ENCODE measurements at regions not wholly inside any gene's neighbourhood (a gene's known extent, or its start where the extent isn't known, plus 50 kb on each side); places are given as distances from the start of the nearest gene placed in this dataset.

GRCh38 chr2:120466704-120467054 is 120.7 kb downstream of the INHBB start:
- no peaks in the 10 kb centered on the region for H3F3A ChIP-seq (ENCODE audit: control insufficient read depth, insufficient read depth)
- TF ChIP-seq EZH2phosphoT487 (IDR thresholded peaks at IDR 0.05; ENCODE audit: borderline replicate concordance, low read length) (no peak), CTCF (IDR thresholded peaks at IDR 0.05; ENCODE audit: low read depth, low read length, poor library complexity, severe bottlenecking) (no peak)
- H3K9me2 ChIP-seq (replicated peaks; ENCODE audit: control insufficient read depth, low read length) = no peaks in the 10 kb centered on the region
- no peaks in the 10 kb centered on the region for H3K27me3 ChIP-seq (ENCODE audit: control insufficient read depth, low read length)
- H3K27ac ChIP-seq (ENCODE audit: low read depth, low read length) = no peak overlapping the region
- no peaks in the 10 kb centered on the region for H3K79me2 ChIP-seq (ENCODE audit: control insufficient read depth, low read length)
- H3K9me3 ChIP-seq (ENCODE audit: control insufficient read depth, insufficient read depth, low read length) = no peaks in the 10 kb centered on the region
- no peaks in the 10 kb centered on the region for H4K20me1 ChIP-seq (ENCODE audit: control insufficient read depth, insufficient read depth, low read depth, low read length)
- no peak overlapping the region for H3K4me2 ChIP-seq (ENCODE audit: low read length)
- no peak overlapping the region for H3K4me3 ChIP-seq (ENCODE audit: low read length)
- H3K4me1 ChIP-seq (ENCODE audit: control insufficient read depth, low read length) = no peaks in the 10 kb centered on the region
- H3K36me3 ChIP-seq (ENCODE audit: control insufficient read depth, low read length) = no peaks in the 10 kb centered on the region

- H3K4me2 ChIP-seq (ENCODE audit: low read length) = no peak overlapping the region
Measured at GRCh38 chr2:120468136-120468535, 122.2 kb downstream of the INHBB start.

GRCh38 chr2:120469426-120469825 is 123.5 kb downstream of the INHBB start:
- no peak overlapping the region for H3K4me2 ChIP-seq (ENCODE audit: low read length)
- no peaks in the 10 kb centered on the region for H3K9me2 ChIP-seq (replicated peaks; ENCODE audit: control insufficient read depth, low read length)
- H3K9me3 ChIP-seq (ENCODE audit: control insufficient read depth, insufficient read depth, low read length) = no peaks in the 10 kb centered on the region
- H3K79me2 ChIP-seq (ENCODE audit: control insufficient read depth, low read length) = no peaks in the 10 kb centered on the region
- H3F3A ChIP-seq (ENCODE audit: control insufficient read depth, insufficient read depth) = no peaks in the 10 kb centered on the region
- H3K4me1 ChIP-seq (ENCODE audit: control insufficient read depth, low read length) = no peaks in the 10 kb centered on the region
- no peak overlapping the region for H3K4me3 ChIP-seq (ENCODE audit: low read length)
- no peaks in the 10 kb centered on the region for H4K20me1 ChIP-seq (ENCODE audit: control insufficient read depth, insufficient read depth, low read depth, low read length)
- TF ChIP-seq CTCF (IDR thresholded peaks at IDR 0.05; ENCODE audit: low read depth, low read length, poor library complexity, severe bottlenecking) (no peak), EZH2phosphoT487 (IDR thresholded peaks at IDR 0.05; ENCODE audit: borderline replicate concordance, low read length) (no peak)
- H3K27me3 ChIP-seq (ENCODE audit: control insufficient read depth, low read length) = no peaks in the 10 kb centered on the region
- H3K36me3 ChIP-seq (ENCODE audit: control insufficient read depth, low read length) = no peaks in the 10 kb centered on the region
- H3K27ac ChIP-seq (ENCODE audit: low read depth, low read length) = no peak overlapping the region

More at GRCh38 chr2:120468136-120468535, 122.2 kb downstream of the INHBB start:
- Histone ChIP-seq H3K27ac (ENCODE audit: low read depth, low read length) (no peak overlapping the region), H3K4me3 (ENCODE audit: low read length) (no peak overlapping the region), H3K27me3 (ENCODE audit: control insufficient read depth, low read length) (no peaks in the 10 kb centered on the region), H4K20me1 (ENCODE audit: control insufficient read depth, insufficient read depth, low read depth, low read length) (no peaks in the 10 kb centered on the region), H3F3A (ENCODE audit: control insufficient read depth, insufficient read depth) (no peaks in the 10 kb centered on the region), H3K9me3 (ENCODE audit: control insufficient read depth, insufficient read depth, low read length) (no peaks in the 10 kb centered on the region), H3K36me3 (ENCODE audit: control insufficient read depth, low read length) (no peaks in the 10 kb centered on the region), H3K79me2 (ENCODE audit: control insufficient read depth, low read length) (no peaks in the 10 kb centered on the region), H3K4me1 (ENCODE audit: control insufficient read depth, low read length) (no peaks in the 10 kb centered on the region), H3K9me2 (replicated peaks; ENCODE audit: control insufficient read depth, low read length) (no peaks in the 10 kb centered on the region)
- TF ChIP-seq EZH2phosphoT487 (IDR thresholded peaks at IDR 0.05; ENCODE audit: borderline replicate concordance, low read length) (no peak), CTCF (IDR thresholded peaks at IDR 0.05; ENCODE audit: low read depth, low read length, poor library complexity, severe bottlenecking) (no peak)
